Activated CD4-positive, CD25-positive, alpha-beta regulatory T cell treated with anti-CD3 and anti-CD28 coated beads, Interleukin-2, amount 50 U/mL, for 24 hours (primary cell): ENCODE measurements at regions not wholly inside any gene's neighbourhood (a gene's known extent, or its start where the extent isn't known, plus 50 kb on each side); places are given as distances from the start of the nearest gene placed in this dataset.

ENCODE experiments used
- ATAC-seq, 2 donors: fragments of 150-1000 bp; cut with Tn5 transposase; one replicate each; pipeline ENCODE4 v1.10.0; 2021; ENCODE audit warnings: mild to moderate bottlenecking in 1 of 2, moderate library complexity in 1 of 2

GRCh38 chr13:97139691-97140090 is 82.4 kb upstream of the MBNL2 start:
- no peak for ATAC-seq

GRCh38 chr13:97140131-97140530 is 82.0 kb upstream of the MBNL2 start:
- no peak for ATAC-seq

GRCh38 chr13:97140611-97141010 is 81.5 kb upstream of the MBNL2 start:
- no peak for ATAC-seq

- ATAC-seq = no peak
These were observed 81.0 kb upstream of the MBNL2 start for GRCh38 chr13:97141097-97141496.

GRCh38 chr13:97141564-97142005 is 80.5 kb upstream of the MBNL2 start:
- ATAC-seq = peak; percentile 58 to 75

GRCh38 chr13:97142452-97142851 is 79.7 kb upstream of the MBNL2 start:
- ATAC-seq = no peak

- ATAC-seq = no peak
These were observed 77.1 kb upstream of the MBNL2 start for GRCh38 chr13:97145057-97145456.

GRCh38 chr13:97148894-97149293 is 73.2 kb upstream of the MBNL2 start:
- ATAC-seq = no peak

GRCh38 chr13:97160421-97160820 is 61.7 kb upstream of the MBNL2 start:
- no peak for ATAC-seq

- ATAC-seq = no peak
These were observed 60.4 kb upstream of the MBNL2 start for GRCh38 chr13:97161582-97162231.

- no peak for ATAC-seq
These were observed 56.4 kb upstream of the MBNL2 start for GRCh38 chr13:97165502-97166425.

- ATAC-seq = no peak
These were observed 51.0 kb upstream of the MBNL2 start for GRCh38 chr13:97171136-97171535.
